DOHH2 (cell line): ENCODE measurements at regions not wholly inside any gene's neighbourhood (a gene's known extent, or its start where the extent isn't known, plus 50 kb on each side); places are given as distances from the start of the nearest gene placed in this dataset.

ENCODE experiments used
- H3F3A ChIP-seq: fragments of 200-600 bp; sonication (generic), shearing (Covaris generic); 2 replicates; pipeline ENCODE4 v1.6.0; 2016; ENCODE audit warnings: antibody characterized with exemption, mild to moderate bottlenecking; ENCODE audit not compliant: control insufficient read depth, insufficient read depth
- H3K27ac ChIP-seq: fragments of 200-600 bp; sonication (generic); 2 replicates; pipeline ENCODE4 v1.5.1; 2014; ENCODE audit warnings: low read depth, mild to moderate bottlenecking, low read length, moderate library complexity
- H3K27me3 ChIP-seq: fragments of 200-600 bp; sonication (generic); 2 replicates; pipeline ENCODE4 v1.6.1; 2014; ENCODE audit warnings: mild to moderate bottlenecking, low read length, mixed read lengths; ENCODE audit not compliant: control insufficient read depth
- H3K36me3 ChIP-seq: fragments of 200-600 bp; sonication (generic); 2 replicates; pipeline ENCODE4 v1.6.1; 2014; ENCODE audit warnings: mild to moderate bottlenecking, low read length, moderate library complexity, mixed read lengths; ENCODE audit not compliant: control insufficient read depth
- H3K4me1 ChIP-seq: fragments of 200-600 bp; sonication (generic); 2 replicates; pipeline ENCODE4 v1.6.1; 2014; ENCODE audit warnings: mild to moderate bottlenecking, low read length, mixed read lengths; ENCODE audit not compliant: control insufficient read depth
- H3K4me2 ChIP-seq: fragments of 200-600 bp; sonication (generic); 2 replicates; pipeline ENCODE4 v1.6.0; 2014; ENCODE audit warnings: mild to moderate bottlenecking, low read length, moderate library complexity
- H3K4me3 ChIP-seq: fragments of 200-600 bp; sonication (generic); 2 replicates; pipeline ENCODE4 v1.5.1; 2014; ENCODE audit warnings: mild to moderate bottlenecking, low read length, mixed read lengths
- H3K79me2 ChIP-seq: fragments of 200-600 bp; sonication (generic); 2 replicates; pipeline ENCODE4 v1.6.1; 2014; ENCODE audit warnings: mild to moderate bottlenecking, low read length, mixed read lengths; ENCODE audit not compliant: control insufficient read depth
- H3K9me2 ChIP-seq: fragments of 200-600 bp; sonication (generic); replicated peaks from 2 replicates; pipeline ENCODE4 v1.6.1; 2014; ENCODE audit warnings: mild to moderate bottlenecking, low read length, mixed read lengths; ENCODE audit not compliant: control insufficient read depth
- H3K9me3 ChIP-seq: fragments of 200-600 bp; sonication (generic); 2 replicates; pipeline ENCODE4 v1.6.1; 2014; ENCODE audit warnings: antibody characterized with exemption, low read length, mixed read lengths; ENCODE audit not compliant: control insufficient read depth, insufficient read depth
- H4K20me1 ChIP-seq: fragments of 200-600 bp; sonication (generic); 2 replicates; pipeline ENCODE4 v1.6.0; 2014; ENCODE audit warnings: low read depth, mild to moderate bottlenecking, antibody characterized with exemption, low read length, moderate library complexity; ENCODE audit not compliant: control insufficient read depth, insufficient read depth
- CTCF ChIP-seq: fragments of 200-600 bp; sonication (generic); IDR thresholded peaks from one replicate; pipeline ENCODE4 v1.5.1; 2014; ENCODE audit warnings: antibody characterized with exemption, mild to moderate bottlenecking, low read depth, low read length; ENCODE audit not compliant: poor library complexity, severe bottlenecking
- EZH2phosphoT487 ChIP-seq: fragments of 200-600 bp; sonication (generic); IDR thresholded peaks from 2 replicates; pipeline ENCODE4 v1.6.1; 2017; ENCODE audit warnings: borderline replicate concordance, mild to moderate bottlenecking, antibody characterized with exemption, low read length, moderate library complexity, mixed read lengths

GRCh38 chr3:105259496-105259895, 107.2 kb upstream of the ALCAM start:
- Histone ChIP-seq H3K27me3 (no peaks in the 10 kb centered on the region), H3K79me2 (no peaks in the 10 kb centered on the region), H3F3A (no peaks in the 10 kb centered on the region), H3K4me3 (no peak overlapping the region), H3K4me1 (no peaks in the 10 kb centered on the region), H3K27ac (no peak overlapping the region), H3K4me2 (no peak overlapping the region), H4K20me1 (no peaks in the 10 kb centered on the region), H3K36me3 (no peaks in the 10 kb centered on the region), H3K9me3 (no peaks in the 10 kb centered on the region), H3K9me2 (no peaks in the 10 kb centered on the region)
- TF ChIP-seq EZH2phosphoT487 (no peak), CTCF (no peak)

- no peaks in the 10 kb centered on the region for H3K27me3 ChIP-seq
- H3K27ac ChIP-seq, result no peak overlapping the region
- no peaks in the 10 kb centered on the region for H3K9me2 ChIP-seq
- H3K9me3 ChIP-seq, result no peaks in the 10 kb centered on the region
- H3K4me1 ChIP-seq, result no peaks in the 10 kb centered on the region
- H3K79me2 ChIP-seq, result no peaks in the 10 kb centered on the region
- no peak for TF ChIP-seq EZH2phosphoT487
- TF ChIP-seq CTCF, result no peak
- H3K36me3 ChIP-seq, result no peaks in the 10 kb centered on the region
- no peaks in the 10 kb centered on the region for H4K20me1 ChIP-seq
- H3K4me2 ChIP-seq, result no peak overlapping the region
- H3F3A ChIP-seq, result no peaks in the 10 kb centered on the region
- no peak overlapping the region for H3K4me3 ChIP-seq
Observed at GRCh38 chr3:105260385-105260784, 106.3 kb upstream of the ALCAM start.

- Histone ChIP-seq H3K27ac (no peak overlapping the region), H3F3A (no peaks in the 10 kb centered on the region), H3K27me3 (no peaks in the 10 kb centered on the region), H3K36me3 (no peaks in the 10 kb centered on the region), H4K20me1 (no peaks in the 10 kb centered on the region), H3K9me3 (no peaks in the 10 kb centered on the region), H3K79me2 (no peaks in the 10 kb centered on the region), H3K4me1 (no peaks in the 10 kb centered on the region), H3K4me2 (no peak overlapping the region), H3K4me3 (no peak overlapping the region), H3K9me2 (no peaks in the 10 kb centered on the region)
- TF ChIP-seq CTCF, result no peak
- TF ChIP-seq EZH2phosphoT487, result no peak
Observed at GRCh38 chr3:105274536-105274935, 92.2 kb upstream of the ALCAM start.

- no peak overlapping the region for H3K4me3 ChIP-seq
- no peak overlapping the region for H3K27ac ChIP-seq
- no peak overlapping the region for H3K4me2 ChIP-seq
Observed at GRCh38 chr3:105274958-105275357, 91.8 kb upstream of the ALCAM start.

More at GRCh38 chr3:105274958-105275357, 91.8 kb upstream of the ALCAM start:
- TF ChIP-seq EZH2phosphoT487 (no peak), CTCF (no peak)
- Histone ChIP-seq H3K9me3 (no peaks in the 10 kb centered on the region), H3K79me2 (no peaks in the 10 kb centered on the region), H3K4me1 (no peaks in the 10 kb centered on the region), H3K36me3 (no peaks in the 10 kb centered on the region), H3K9me2 (no peaks in the 10 kb centered on the region), H4K20me1 (no peaks in the 10 kb centered on the region), H3F3A (no peaks in the 10 kb centered on the region), H3K27me3 (no peaks in the 10 kb centered on the region)
